Bronchial epithelial cell (primary cell): ENCODE measurements at regions not wholly inside any gene's neighbourhood (a gene's known extent, or its start where the extent isn't known, plus 50 kb on each side); places are given as distances from the start of the nearest gene placed in this dataset.

Experiments used
- DNase-seq: peaks from one replicate; pipeline ENCODE4 v3.0.0-alpha.2; 2010; ENCODE audit warnings: low read depth
- FAIRE-seq: peaks from 2 replicates; lab custom pipeline; 2011; peaks lifted over from hg19 to GRCh38; lab: Jason Lieb, UNC
- H3K27me3 ChIP-seq: 2 replicates; pipeline ENCODE4 v1.5.1; 2011; ENCODE audit warnings: low read length; ENCODE audit not compliant: control insufficient read depth, insufficient read depth
- H3K36me3 ChIP-seq: 2 replicates; pipeline ENCODE4 v1.5.1; 2011; ENCODE audit warnings: low read length; ENCODE audit not compliant: control insufficient read depth, insufficient read depth
- H3K4me3 ChIP-seq: 2 replicates; pipeline ENCODE4 v1.5.1; 2011; ENCODE audit warnings: mild to moderate bottlenecking, low read depth, low read length, control low read depth
- TF ChIP-seq, protein P1 (sequence below): IDR thresholded peaks from 2 replicates; pipeline ENCODE4 v1.5.1; 2011; ENCODE audit warnings: mild to moderate bottlenecking, moderate library complexity, low read length, control low read depth, inconsistent platforms; ENCODE audit not compliant: insufficient read depth, severe bottlenecking

DNA sequence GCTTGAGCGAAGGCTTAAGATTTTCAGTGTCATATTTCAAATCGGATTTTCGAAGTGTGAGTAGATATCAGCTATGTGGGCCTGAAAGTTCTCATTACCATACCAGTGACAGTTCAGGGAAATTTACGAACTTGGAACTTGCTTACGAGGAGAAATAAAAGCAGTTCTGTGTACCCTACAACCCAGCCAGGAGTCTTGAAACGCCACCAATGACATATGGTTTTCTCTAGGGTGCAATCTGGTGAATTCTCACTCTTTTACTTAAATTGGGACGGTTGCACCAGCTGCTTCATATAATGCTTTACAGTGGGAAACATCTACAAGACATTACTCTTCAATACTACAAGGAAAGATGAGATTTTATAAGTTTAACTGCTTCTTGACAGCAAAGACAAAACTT is 253.6 kb upstream of the FOXK1 start:
- H3K4me3 ChIP-seq, result no peak overlapping the region
- no peaks in the 10 kb centered on the region for H3K27me3 ChIP-seq
- H3K36me3 ChIP-seq, result no peaks in the 10 kb centered on the region
- TF ChIP-seq, protein P1, sequence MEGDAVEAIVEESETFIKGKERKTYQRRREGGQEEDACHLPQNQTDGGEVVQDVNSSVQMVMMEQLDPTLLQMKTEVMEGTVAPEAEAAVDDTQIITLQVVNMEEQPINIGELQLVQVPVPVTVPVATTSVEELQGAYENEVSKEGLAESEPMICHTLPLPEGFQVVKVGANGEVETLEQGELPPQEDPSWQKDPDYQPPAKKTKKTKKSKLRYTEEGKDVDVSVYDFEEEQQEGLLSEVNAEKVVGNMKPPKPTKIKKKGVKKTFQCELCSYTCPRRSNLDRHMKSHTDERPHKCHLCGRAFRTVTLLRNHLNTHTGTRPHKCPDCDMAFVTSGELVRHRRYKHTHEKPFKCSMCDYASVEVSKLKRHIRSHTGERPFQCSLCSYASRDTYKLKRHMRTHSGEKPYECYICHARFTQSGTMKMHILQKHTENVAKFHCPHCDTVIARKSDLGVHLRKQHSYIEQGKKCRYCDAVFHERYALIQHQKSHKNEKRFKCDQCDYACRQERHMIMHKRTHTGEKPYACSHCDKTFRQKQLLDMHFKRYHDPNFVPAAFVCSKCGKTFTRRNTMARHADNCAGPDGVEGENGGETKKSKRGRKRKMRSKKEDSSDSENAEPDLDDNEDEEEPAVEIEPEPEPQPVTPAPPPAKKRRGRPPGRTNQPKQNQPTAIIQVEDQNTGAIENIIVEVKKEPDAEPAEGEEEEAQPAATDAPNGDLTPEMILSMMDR, result no peak
- no peak for FAIRE-seq
- DNase-seq, result no peak

GRCh38 chr7:4430227-4430626 is 251.9 kb upstream of the FOXK1 start:
- Histone ChIP-seq H3K27me3 (no peaks in the 10 kb centered on the region), H3K36me3 (no peaks in the 10 kb centered on the region), H3K4me3 (no peak overlapping the region)
- TF ChIP-seq, protein P1, result no peak
- no peak for DNase-seq
- no peak for FAIRE-seq

DNA sequence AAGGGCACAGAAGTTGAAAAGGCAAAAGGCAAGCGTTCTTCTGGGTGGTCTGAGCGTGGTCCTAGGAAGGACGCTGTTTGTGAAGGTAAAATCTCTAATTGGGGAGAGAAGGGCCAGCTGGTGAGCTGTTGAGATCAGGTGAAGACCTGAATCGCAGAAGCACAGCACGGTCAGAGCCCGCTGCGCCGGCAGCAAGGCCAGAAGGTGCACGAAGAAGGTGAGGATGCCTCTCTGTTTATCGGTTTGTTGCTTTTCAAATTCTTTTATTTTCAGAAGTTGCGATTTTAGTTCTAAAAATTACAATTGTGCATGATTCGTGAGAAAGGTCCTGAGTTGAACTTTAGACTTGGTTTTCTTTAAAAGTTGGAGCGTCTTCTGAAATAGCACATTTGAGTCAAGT is 247.8 kb upstream of the FOXK1 start:
- no peak overlapping the region for H3K4me3 ChIP-seq
- no peak for DNase-seq

GRCh38 chr7:4436361-4436895 is 245.7 kb upstream of the FOXK1 start:
- TF ChIP-seq, protein P1, result no peak
- DNase-seq, result no peak

More for the DNA sequence above, 247.8 kb upstream of the FOXK1 start:
- no peak for FAIRE-seq
- Histone ChIP-seq H3K27me3 (no peaks in the 10 kb centered on the region), H3K36me3 (no peaks in the 10 kb centered on the region)
- TF ChIP-seq, protein P1, result no peak

GRCh38 chr7:4436936-4437335 is 245.2 kb upstream of the FOXK1 start:
- TF ChIP-seq, protein P1, result no peak
- H3K27me3 ChIP-seq, result no peaks in the 10 kb centered on the region
- no peak overlapping the region for H3K4me3 ChIP-seq
- H3K36me3 ChIP-seq, result no peaks in the 10 kb centered on the region
- no peak for FAIRE-seq
- DNase-seq, result no peak

More at GRCh38 chr7:4436361-4436895, 245.7 kb upstream of the FOXK1 start:
- no peak for FAIRE-seq
- Histone ChIP-seq H3K27me3 (no peaks in the 10 kb centered on the region), H3K36me3 (no peaks in the 10 kb centered on the region), H3K4me3 (no peak overlapping the region)

DNA sequence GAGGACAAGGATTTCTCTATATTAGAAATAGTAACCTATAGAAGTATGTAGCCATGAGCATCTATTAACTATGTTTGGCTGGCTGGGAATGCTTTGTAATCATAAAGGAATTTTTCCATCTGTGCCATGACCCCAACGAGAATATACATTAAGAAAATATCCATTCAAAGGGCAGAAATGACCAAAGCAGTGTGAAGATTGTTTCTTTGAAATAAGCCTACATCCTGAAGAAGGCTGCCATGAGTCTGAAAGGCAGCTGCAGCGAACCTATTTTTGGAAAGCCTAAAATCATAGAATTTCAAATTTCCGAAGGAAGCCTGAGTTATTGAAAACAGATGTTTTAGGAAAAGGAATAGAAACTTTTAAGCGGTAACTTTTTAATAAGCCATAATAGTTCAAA is 244.2 kb upstream of the FOXK1 start:
- Histone ChIP-seq H3K36me3 (no peaks in the 10 kb centered on the region), H3K4me3 (no peak overlapping the region), H3K27me3 (no peaks in the 10 kb centered on the region)
- no peak for FAIRE-seq
- DNase-seq, result no peak
- TF ChIP-seq, protein P1, result no peak
